Natural killer cell (primary cell): ENCODE measurements at regions not wholly inside any gene's neighbourhood (a gene's known extent, or its start where the extent isn't known, plus 50 kb on each side); places are given as distances from the start of the nearest gene placed in this dataset.

Experiments used
- ATAC-seq, 3 donors: fragments of 150-1000 bp in 2 of 3; fragments of 200-7000 bp in 1 of 3; cut with Tn5 transposase; 1 replicate in 1 of 3; 2 replicates in 2 of 3; pipeline ENCODE4 v1.10.0; 2021; ENCODE audit warnings: mild to moderate bottlenecking in 2 of 3, moderate library complexity in 2 of 3
- DNase-seq, 2 donors: peaks; one replicate each; pipeline versions ENCODE4 v3.0.0 to v3.0.0-alpha.2; 2013 to 2021; ENCODE audit warnings: mixed read lengths in 1 of 2
- H3K27ac ChIP-seq: one replicate; pipeline ENCODE4 v1.5.1; 2013; ENCODE audit warnings: mild to moderate bottlenecking, low read length
- H3K27me3 ChIP-seq: one replicate; pipeline ENCODE4 v1.6.1; 2013; ENCODE audit warnings: low read length; ENCODE audit not compliant: control insufficient read depth, insufficient read depth
- H3K36me3 ChIP-seq: one replicate; pipeline ENCODE4 v1.6.1; 2013; ENCODE audit warnings: low read length; ENCODE audit not compliant: control insufficient read depth, insufficient read depth
- H3K4me1 ChIP-seq: one replicate; pipeline ENCODE4 v1.6.1; 2013; ENCODE audit warnings: low read length; ENCODE audit not compliant: control insufficient read depth, insufficient read depth
- H3K4me3 ChIP-seq: one replicate; pipeline ENCODE4 v1.5.1; 2013; ENCODE audit warnings: low read length
- H3K9me3 ChIP-seq: one replicate; pipeline ENCODE4 v1.6.1; 2013; ENCODE audit warnings: low read length; ENCODE audit not compliant: control insufficient read depth, insufficient read depth
- H3K27ac Mint-ChIP-seq, 2 donors: one replicate each; pipeline ENCODE4 v1.8.0; 2022; ENCODE audit warnings: mild to moderate bottlenecking in 2 of 2, mixed read lengths in 2 of 2, moderate library complexity in 1 of 2
- H3K27me3 Mint-ChIP-seq, 2 donors: one replicate each; pipeline ENCODE4 v1.8.0; 2022; ENCODE audit warnings: low read depth in 2 of 2, mixed read lengths in 2 of 2
- H3K36me3 Mint-ChIP-seq: one replicate; pipeline ENCODE4 v1.8.0; 2022; ENCODE audit warnings: mixed read lengths
- H3K4me1 Mint-ChIP-seq, 2 donors: one replicate each; pipeline ENCODE4 v1.8.0; 2022; ENCODE audit warnings: mixed read lengths in 2 of 2
- H3K4me3 Mint-ChIP-seq: one replicate; pipeline ENCODE4 v1.8.0; 2022; ENCODE audit warnings: mild to moderate bottlenecking, moderate library complexity, mixed read lengths
- H3K9me3 Mint-ChIP-seq, 2 donors: one replicate each; pipeline ENCODE4 v1.8.0; 2022; ENCODE audit warnings: mixed read lengths in 2 of 2
- WGBS: methylation state at CpG from one replicate; pipeline ENCODE4 v1.1.7; 2013; ENCODE audit warnings: missing lambda C conversion rate; ENCODE audit not compliant: insufficient coverage; 5-methylcytosine and 5-hydroxymethylcytosine counted together
- intact Hi-C: fragments of 100-400 bp; cut with micrococcal nuclease; formaldehyde crosslinking; loops from one replicate; pipeline ENCODE4 v1.14.2; 2022
- TF ChIP-seq, protein P1 (sequence below): fragments of 200-600 bp; IDR thresholded peaks from one replicate; pipeline ENCODE4 v1.8.0; 2022; ENCODE audit warnings: antibody characterized with exemption

DNA sequence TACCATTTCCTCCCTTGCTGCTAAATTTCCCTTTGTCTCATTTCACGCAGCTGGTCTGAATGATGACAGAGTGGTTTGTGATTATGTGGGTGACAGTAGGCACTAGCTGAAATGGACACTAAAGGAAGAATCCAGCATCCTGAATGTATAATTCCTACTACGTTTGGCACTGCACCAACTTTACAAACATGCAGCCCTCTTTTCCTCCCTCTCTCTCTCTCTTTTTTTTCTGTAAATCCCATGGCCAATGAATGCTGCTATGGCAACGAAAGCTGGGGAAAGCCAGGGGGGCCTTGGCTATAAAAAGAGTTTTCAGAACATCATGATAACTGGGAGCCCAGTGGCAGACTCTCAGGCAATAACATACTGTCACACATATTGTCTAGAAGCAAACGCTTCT is 367.2 kb upstream of the AGTR1 start:
- no peaks in the 10 kb centered on the region for H3K4me1 ChIP-seq
- H3K27me3 Mint-ChIP-seq, result no peaks in the 10 kb centered on the region
- H3K27me3 ChIP-seq, result no peaks in the 10 kb centered on the region
- no peaks in the 10 kb centered on the region for H3K36me3 ChIP-seq
- H3K4me3 Mint-ChIP-seq, result no peak overlapping the region
- H3K4me1 Mint-ChIP-seq, result no peaks in the 10 kb centered on the region
- DNase-seq (no peak), ATAC-seq (no peak)
- no peaks in the 10 kb centered on the region for H3K9me3 ChIP-seq
- intact Hi-C loops, result no loop called here
- H3K27ac Mint-ChIP-seq, result no peak overlapping the region
- H3K9me3 Mint-ChIP-seq, result peaks cover 6 to 18% of the 10 kb centered on the region in 2 donors
- H3K27ac ChIP-seq, result no peak overlapping the region
- TF ChIP-seq, protein P1, sequence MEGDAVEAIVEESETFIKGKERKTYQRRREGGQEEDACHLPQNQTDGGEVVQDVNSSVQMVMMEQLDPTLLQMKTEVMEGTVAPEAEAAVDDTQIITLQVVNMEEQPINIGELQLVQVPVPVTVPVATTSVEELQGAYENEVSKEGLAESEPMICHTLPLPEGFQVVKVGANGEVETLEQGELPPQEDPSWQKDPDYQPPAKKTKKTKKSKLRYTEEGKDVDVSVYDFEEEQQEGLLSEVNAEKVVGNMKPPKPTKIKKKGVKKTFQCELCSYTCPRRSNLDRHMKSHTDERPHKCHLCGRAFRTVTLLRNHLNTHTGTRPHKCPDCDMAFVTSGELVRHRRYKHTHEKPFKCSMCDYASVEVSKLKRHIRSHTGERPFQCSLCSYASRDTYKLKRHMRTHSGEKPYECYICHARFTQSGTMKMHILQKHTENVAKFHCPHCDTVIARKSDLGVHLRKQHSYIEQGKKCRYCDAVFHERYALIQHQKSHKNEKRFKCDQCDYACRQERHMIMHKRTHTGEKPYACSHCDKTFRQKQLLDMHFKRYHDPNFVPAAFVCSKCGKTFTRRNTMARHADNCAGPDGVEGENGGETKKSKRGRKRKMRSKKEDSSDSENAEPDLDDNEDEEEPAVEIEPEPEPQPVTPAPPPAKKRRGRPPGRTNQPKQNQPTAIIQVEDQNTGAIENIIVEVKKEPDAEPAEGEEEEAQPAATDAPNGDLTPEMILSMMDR, result no peak
- H3K36me3 Mint-ChIP-seq, result no peaks in the 10 kb centered on the region
- 72% methylated on average over 4 of the region's 4 CpGs for WGBS
- H3K4me3 ChIP-seq, result no peak overlapping the region

DNA sequence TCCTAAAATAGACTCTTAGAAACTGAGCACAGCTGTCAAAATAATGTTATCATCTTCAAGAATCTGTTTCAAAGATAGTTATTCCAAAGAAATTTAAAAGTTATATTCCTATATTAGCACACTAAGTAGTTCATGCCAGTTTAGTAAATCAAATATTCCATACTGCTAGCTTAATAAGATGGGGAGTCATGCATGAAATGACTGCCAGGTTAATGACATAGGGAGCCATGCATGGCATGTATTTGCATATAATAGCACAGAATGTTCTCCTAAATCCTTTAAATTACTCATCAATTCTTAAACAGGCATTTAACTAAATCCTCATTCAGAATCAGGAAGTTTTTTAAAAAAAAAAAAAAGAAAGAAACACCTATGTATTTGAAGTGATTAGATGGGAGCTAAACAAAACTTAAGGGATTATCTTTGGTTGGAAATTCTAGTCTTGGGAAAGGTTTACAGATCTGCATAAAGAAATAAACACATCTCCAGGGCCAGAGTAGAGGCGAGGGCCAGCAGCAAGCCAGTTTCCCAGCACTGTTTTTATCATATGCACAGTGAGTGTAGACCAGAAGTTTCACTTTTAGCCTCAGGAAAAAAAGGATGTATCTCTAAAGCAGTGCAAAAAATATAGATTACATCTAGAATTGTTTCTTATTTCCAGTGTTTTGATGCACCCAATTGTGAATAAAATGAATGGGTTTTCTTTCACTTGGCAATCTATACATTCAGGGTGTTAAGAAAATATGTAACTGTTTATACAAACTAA is 366.4 kb upstream of the AGTR1 start:
- Histone ChIP-seq H3K4me1 (no peaks in the 10 kb centered on the region), H3K36me3 (no peaks in the 10 kb centered on the region), H3K4me3 (no peak overlapping the region), H3K27me3 (no peaks in the 10 kb centered on the region), H3K27ac (no peak overlapping the region), H3K9me3 (no peaks in the 10 kb centered on the region)
- 50% methylated on average over 1 of the region's 1 CpG for WGBS
- no peaks in the 10 kb centered on the region for H3K36me3 Mint-ChIP-seq
- H3K9me3 Mint-ChIP-seq, result peaks cover 6 to 17% of the 10 kb centered on the region in 2 donors
- no peak overlapping the region for H3K4me3 Mint-ChIP-seq
- TF ChIP-seq, protein P1, result no peak
- no peak overlapping the region for H3K27ac Mint-ChIP-seq
- H3K27me3 Mint-ChIP-seq, result no peaks in the 10 kb centered on the region
- no peak for DNase-seq
- no peak for ATAC-seq
- H3K4me1 Mint-ChIP-seq, result no peaks in the 10 kb centered on the region
- intact Hi-C loops, result no loop called here

DNA sequence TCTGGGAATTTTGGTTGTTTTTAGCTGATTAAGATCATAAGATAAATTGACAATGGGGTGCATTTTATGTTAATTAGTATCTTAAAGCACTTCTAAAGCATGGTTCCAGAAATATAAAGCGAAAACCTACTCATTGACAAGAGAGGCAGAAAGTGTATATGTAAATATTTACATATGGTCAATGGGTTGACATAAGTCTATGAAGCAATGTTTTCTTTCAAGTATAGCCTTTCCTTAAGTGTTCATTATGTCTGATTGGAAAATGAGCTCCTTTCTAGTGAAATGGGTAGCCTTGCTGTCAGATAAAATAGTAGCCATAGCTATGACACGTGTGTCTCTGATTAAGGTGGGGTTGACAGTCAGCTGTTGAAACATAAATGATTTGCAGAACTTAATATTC is 365.2 kb upstream of the AGTR1 start:
- Histone ChIP-seq H3K4me1 (no peaks in the 10 kb centered on the region), H3K4me3 (no peak overlapping the region), H3K9me3 (no peaks in the 10 kb centered on the region), H3K36me3 (no peaks in the 10 kb centered on the region), H3K27me3 (no peaks in the 10 kb centered on the region), H3K27ac (no peak overlapping the region)
- H3K9me3 Mint-ChIP-seq, result peaks cover 6 to 12% of the 10 kb centered on the region in 2 donors
- 100% methylated on average over 1 of the region's 2 CpGs for WGBS
- H3K27ac Mint-ChIP-seq, result no peak overlapping the region
- H3K4me3 Mint-ChIP-seq, result no peak overlapping the region
- DNase-seq (no peak), ATAC-seq (no peak)
- H3K27me3 Mint-ChIP-seq, result no peaks in the 10 kb centered on the region
- intact Hi-C loops, result no loop called here
- no peaks in the 10 kb centered on the region for H3K4me1 Mint-ChIP-seq
- TF ChIP-seq, protein P1, result no peak
- H3K36me3 Mint-ChIP-seq, result no peaks in the 10 kb centered on the region

DNA sequence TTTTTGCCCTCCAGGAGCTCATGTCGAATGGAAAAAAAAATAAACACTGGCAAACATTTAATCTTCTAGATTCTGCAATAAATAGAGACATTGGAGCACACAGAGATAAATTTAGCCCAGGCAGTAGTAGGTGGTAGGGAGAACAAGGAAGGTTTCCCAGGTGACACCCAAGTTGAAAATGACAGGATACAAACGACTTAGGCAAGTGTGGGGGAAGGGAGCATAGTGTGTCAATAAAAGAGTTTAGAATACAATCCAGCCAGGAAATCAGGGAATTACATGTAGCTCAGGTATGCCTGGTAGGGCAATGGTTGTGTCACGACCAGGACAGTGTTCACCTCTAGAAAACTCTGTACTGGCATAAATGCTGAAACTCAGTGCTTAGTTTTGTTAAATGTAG is 364.6 kb upstream of the AGTR1 start:
- WGBS, result 59% methylated on average over 3 of the region's 3 CpGs
- Histone ChIP-seq H3K27ac (no peak overlapping the region), H3K36me3 (no peaks in the 10 kb centered on the region), H3K27me3 (no peaks in the 10 kb centered on the region), H3K4me1 (no peaks in the 10 kb centered on the region), H3K9me3 (no peaks in the 10 kb centered on the region), H3K4me3 (no peak overlapping the region)
- H3K27ac Mint-ChIP-seq, result no peak overlapping the region
- DNase-seq (no peak), ATAC-seq (no peak)
- TF ChIP-seq, protein P1, result no peak
- no peaks in the 10 kb centered on the region for H3K27me3 Mint-ChIP-seq
- intact Hi-C loops, result no loop called here
- peaks cover 8 to 16% of the 10 kb centered on the region in 2 donors for H3K9me3 Mint-ChIP-seq
- no peaks in the 10 kb centered on the region for H3K36me3 Mint-ChIP-seq
- no peak overlapping the region for H3K4me3 Mint-ChIP-seq
- H3K4me1 Mint-ChIP-seq, result no peaks in the 10 kb centered on the region
